Mammary epithelial cell (primary cell): ENCODE measurements at regions not wholly inside any gene's neighbourhood (a gene's known extent, or its start where the extent isn't known, plus 50 kb on each side); places are given as distances from the start of the nearest gene placed in this dataset.

Experiments used
- EZH2 ChIP-seq: IDR thresholded peaks from 2 replicates; pipeline ENCODE4 v1.6.1; 2012; ENCODE audit warnings: low read length, inconsistent platforms, borderline replicate concordance
- TF ChIP-seq, protein P1 (sequence below), 2 donors: IDR thresholded peaks in 1 of 2; conservative IDR thresholded peaks in 1 of 2; 2 replicates each; pipeline ENCODE4 v1.5.1; 2011 to 2012; ENCODE audit warnings: inconsistent platforms in 2 of 2, low read length in 2 of 2, mild to moderate bottlenecking in 2 of 2, control low read depth in 1 of 2, low read depth in 1 of 2; ENCODE audit not compliant: insufficient read depth in 1 of 2; ENCODE audit errors: extremely low read depth in 1 of 2

- TF ChIP-seq, protein P1, sequence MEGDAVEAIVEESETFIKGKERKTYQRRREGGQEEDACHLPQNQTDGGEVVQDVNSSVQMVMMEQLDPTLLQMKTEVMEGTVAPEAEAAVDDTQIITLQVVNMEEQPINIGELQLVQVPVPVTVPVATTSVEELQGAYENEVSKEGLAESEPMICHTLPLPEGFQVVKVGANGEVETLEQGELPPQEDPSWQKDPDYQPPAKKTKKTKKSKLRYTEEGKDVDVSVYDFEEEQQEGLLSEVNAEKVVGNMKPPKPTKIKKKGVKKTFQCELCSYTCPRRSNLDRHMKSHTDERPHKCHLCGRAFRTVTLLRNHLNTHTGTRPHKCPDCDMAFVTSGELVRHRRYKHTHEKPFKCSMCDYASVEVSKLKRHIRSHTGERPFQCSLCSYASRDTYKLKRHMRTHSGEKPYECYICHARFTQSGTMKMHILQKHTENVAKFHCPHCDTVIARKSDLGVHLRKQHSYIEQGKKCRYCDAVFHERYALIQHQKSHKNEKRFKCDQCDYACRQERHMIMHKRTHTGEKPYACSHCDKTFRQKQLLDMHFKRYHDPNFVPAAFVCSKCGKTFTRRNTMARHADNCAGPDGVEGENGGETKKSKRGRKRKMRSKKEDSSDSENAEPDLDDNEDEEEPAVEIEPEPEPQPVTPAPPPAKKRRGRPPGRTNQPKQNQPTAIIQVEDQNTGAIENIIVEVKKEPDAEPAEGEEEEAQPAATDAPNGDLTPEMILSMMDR (conservative IDR thresholded peaks at IDR 0.05 in 1 of 2, IDR thresholded peaks at IDR 0.05 in 1 of 2; ENCODE audit: extremely low read depth in 1 of 2, insufficient read depth in 1 of 2, low read depth in 1 of 2, low read length in 2 of 2): no peak
- TF ChIP-seq EZH2: no peak
Observed at GRCh38 chr2:45330637-45331409, 280.2 kb downstream of the SRBD1 start.
